D721Med (cell line): ENCODE measurements at regions not wholly inside any gene's neighbourhood (a gene's known extent, or its start where the extent isn't known, plus 50 kb on each side); places are given as distances from the start of the nearest gene placed in this dataset.

Source experiments
- DNase-seq: peaks from one replicate; pipeline ENCODE4 v3.0.0; 2011; ENCODE audit warnings: low spot score; ENCODE audit not compliant: insufficient read length
- FAIRE-seq: peaks from 2 replicates; lab custom pipeline; 2011; peaks lifted over from hg19 to GRCh38; lab: Jason Lieb, UNC
- CTCF ChIP-seq: IDR thresholded peaks from 2 replicates; pipeline ENCODE4 v1.5.1; 2012; ENCODE audit warnings: mild to moderate bottlenecking, control low read depth; ENCODE audit not compliant: insufficient read depth; ENCODE audit errors: missing control alignments

GRCh38 chr12:93079271-93079670, 150.2 kb upstream of the EEA1 start:
- TF ChIP-seq CTCF: no peak
- FAIRE-seq (no peak), DNase-seq (no peak)

GRCh38 chr12:93079976-93080375, 150.9 kb upstream of the EEA1 start:
- FAIRE-seq: no peak
- no peak for DNase-seq
- TF ChIP-seq CTCF: no peak

- FAIRE-seq (no peak), DNase-seq (no peak)
- TF ChIP-seq CTCF: no peak
Measured at GRCh38 chr12:93080452-93080851, 151.4 kb upstream of the EEA1 start.

- TF ChIP-seq CTCF: no peak
- DNase-seq (no peak), FAIRE-seq (no peak)
Measured at GRCh38 chr12:93080994-93081809, 152.1 kb upstream of the EEA1 start.

- DNase-seq: no peak
- TF ChIP-seq CTCF: no peak
- no peak for FAIRE-seq
Measured at GRCh38 chr12:93081810-93082165, 152.7 kb upstream of the EEA1 start.

- no peak for DNase-seq
- no peak for FAIRE-seq
- no peak for TF ChIP-seq CTCF
Measured at GRCh38 chr12:93085383-93086287, 156.5 kb upstream of the EEA1 start.
